NCI-H446 treated with DMSO at 0.1 percent for 48 hours (cell line): ENCODE measurements at regions not wholly inside any gene's neighbourhood (a gene's known extent, or its start where the extent isn't known, plus 50 kb on each side); places are given as distances from the start of the nearest gene placed in this dataset.

Source experiments
- DNase-seq: peaks from one replicate; lab custom pipeline; 2025; lab: John Stamatoyannopoulos, UW

DNA sequence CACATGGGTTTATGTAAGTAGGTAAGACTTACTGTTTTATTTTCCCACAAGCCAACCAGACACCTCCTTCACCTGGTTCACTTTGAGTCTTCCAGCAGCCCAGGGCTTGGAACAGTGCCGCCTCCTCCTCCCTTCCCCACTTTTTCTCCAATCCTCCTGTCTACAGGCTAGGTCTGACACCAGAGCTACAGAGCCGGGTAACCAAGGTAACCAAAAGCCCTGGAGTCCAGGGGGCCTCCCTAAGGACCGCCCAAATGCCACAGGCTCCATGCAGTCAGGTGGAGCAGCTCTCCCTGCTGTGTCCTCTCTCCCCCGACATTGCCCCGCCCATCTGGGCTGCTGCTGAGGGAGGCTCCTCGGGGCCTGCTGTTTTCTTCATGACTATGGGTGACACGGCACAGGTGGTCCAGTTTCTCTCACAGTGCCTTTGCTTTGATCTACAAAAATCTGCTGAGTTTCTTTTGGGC, 138.0 kb upstream of the EFNA5 start:
- DNase-seq, result no peak

- no peak for DNase-seq
These were observed 136.7 kb upstream of the EFNA5 start for GRCh38 chr5:107807431-107807830.

DNA sequence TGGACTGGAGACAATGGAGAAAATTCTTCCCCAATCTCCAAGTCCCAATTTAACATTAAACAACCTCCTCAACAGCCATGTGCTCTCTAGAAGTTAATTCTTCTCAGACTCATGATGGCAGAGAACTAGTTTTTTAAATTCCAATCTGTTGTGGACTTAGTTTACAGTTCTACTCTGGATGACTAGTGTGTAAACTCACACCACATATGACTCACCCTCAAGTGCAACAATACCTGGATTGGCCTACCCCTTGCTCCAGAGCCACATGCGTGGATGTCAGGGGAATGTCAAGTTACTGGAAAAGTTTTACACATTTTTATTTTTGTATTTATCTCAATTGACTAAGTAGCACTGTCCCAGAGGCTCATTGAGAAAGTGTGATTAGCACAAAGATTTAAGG, 136.0 kb upstream of the EFNA5 start:
- DNase-seq, result no peak

DNA sequence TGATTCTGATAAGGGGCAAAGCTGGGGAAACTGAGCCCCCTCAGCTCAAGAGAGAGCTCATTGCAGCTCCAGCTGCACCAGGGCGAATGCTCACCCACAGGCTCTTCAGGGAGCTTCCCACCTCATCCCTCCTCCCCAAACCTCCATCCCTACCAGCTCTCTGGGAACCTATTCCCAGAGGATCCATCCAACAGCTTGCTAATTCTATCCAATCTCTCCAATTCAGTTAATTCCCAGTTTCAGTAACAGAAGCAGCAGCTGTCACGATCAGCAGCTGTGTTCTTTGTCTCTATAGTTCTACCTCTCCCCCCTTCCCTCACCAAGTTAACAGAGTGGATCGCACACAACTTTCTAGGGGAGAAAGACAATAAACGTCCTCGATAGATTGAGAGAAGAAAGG, 135.5 kb upstream of the EFNA5 start:
- DNase-seq, result no peak

GRCh38 chr5:107805824-107806223, 135.1 kb upstream of the EFNA5 start:
- no peak for DNase-seq

GRCh38 chr5:107805166-107805565, 134.4 kb upstream of the EFNA5 start:
- DNase-seq, result no peak

DNA sequence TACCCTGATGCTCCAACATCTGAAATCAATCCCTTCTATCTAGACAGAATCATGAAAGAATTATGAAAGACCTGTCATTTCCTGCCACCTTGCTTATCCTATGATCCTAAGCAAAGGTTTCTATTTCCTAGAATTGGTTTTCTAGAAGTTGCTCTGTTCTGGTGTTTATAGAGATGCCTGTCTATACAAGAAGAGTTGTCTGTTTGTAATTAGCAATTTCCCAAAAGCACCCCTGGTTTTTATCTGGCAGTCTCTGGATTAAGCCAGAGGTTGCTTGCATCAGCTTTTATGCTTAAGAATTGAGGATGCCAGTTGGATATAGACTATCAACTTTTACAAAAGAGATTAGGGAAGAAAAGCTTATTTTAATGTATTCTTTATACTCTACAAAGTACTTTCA, 133.0 kb upstream of the EFNA5 start:
- DNase-seq, result no peak

DNA sequence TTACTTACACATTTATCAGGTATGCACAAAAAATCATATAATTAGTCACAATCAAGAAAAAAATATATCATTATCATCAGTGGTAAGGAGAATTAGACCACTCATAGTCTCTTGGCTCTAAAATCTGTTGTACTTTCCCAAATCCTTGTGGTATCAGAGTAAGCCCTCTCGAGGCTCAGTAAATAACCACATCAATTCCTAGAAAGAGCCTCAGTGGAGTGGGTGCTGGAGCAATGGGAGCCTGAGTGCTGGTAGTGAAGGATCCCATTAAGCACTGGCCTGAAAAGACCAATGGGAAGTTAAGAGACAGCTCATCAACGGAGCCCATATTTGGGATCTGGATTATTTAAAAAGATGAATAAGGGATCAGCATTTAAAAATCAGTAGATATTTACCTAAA, 130.3 kb upstream of the EFNA5 start:
- DNase-seq, result no peak

GRCh38 chr5:107799306-107799705, 128.6 kb upstream of the EFNA5 start:
- no peak for DNase-seq

DNA sequence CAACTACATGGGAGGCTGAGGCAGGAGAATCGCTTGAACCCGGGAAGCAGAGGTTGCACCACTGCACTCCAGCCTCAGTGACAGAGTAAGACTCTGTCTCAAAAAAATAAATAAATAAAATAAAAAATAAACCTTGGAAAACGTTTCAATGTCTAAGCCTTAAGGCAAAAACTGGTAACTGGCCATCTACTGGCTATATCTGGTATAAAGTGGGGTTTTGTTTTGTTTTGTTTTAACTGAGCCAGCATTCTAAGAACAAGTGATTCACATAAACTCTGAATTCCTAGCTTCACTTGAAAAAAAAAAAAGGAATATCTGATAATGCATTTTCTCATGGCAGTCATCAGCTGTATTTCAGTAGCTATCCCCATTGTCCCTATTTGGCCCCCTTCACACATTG, 126.1 kb upstream of the EFNA5 start:
- DNase-seq, result no peak

- peak; percentile 98 for DNase-seq
These were observed 124.0 kb upstream of the EFNA5 start for GRCh38 chr5:107794741-107795140.

DNA sequence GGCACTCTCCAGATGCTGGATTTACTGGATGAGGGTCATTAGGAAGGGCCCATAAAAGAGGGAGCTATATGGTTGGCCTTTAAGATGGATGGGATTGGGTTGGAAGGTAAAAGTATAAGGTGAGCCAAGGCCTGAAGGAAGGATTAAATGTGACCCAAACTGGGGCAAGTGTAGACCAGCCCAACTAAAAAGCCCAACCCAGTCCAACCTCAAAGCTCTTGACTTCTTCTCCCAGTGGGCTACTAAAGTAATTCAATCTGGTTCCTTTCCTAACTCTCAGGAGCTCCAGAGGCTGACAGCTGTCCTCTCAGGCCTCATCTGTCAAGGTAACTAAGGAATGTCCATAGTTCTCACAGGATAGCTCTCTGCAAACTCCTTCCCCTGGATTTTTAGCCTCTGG, 122.2 kb upstream of the EFNA5 start:
- DNase-seq, result no peak

- DNase-seq, result no peak
These were observed 119.9 kb upstream of the EFNA5 start for GRCh38 chr5:107790671-107791070.

- no peak for DNase-seq
These were observed 115.7 kb upstream of the EFNA5 start for GRCh38 chr5:107786424-107786823.

GRCh38 chr5:107783551-107783950, 112.8 kb upstream of the EFNA5 start:
- DNase-seq, result no peak

GRCh38 chr5:107782561-107783169, 111.9 kb upstream of the EFNA5 start:
- DNase-seq, result no peak

DNA sequence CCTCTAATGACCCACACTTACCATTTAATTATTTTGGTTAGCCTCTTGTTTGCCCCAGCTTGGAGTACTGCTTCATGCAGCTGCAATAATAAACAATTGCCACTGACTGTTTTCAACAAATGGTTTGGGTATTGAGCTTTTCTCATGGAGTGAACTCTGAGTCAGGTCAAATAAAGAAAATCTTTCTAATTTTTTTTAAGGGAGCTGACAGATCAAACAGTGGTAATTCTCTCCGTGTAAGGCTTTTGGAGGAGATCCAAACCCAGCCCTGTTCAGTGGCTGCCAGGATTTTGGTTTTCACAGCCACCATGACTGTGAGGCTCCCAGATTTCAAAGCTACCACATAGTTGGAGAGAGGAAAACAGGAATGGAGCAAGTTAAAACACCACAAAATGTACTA, 110.7 kb upstream of the EFNA5 start:
- DNase-seq, result peak; percentile 37

DNA sequence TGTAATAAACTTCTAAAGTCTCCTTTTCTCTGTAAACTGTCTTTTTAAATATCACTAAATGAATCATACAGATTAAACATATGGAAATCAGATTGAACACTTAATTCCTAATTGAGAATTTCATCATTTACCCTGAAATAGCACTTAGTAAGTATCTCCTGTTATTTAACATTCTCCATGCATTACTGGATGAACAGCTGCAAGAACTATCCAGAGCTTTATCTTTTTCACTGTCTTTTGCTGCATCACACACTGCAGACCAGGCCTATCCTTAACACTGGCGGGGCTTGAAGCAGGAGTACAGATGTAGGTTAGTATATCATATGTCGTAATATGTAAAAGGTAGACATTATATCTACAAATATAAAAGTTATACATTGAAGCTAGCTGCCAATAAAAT, 108.7 kb upstream of the EFNA5 start:
- DNase-seq, result no peak

GRCh38 chr5:107778647-107779046, 107.9 kb upstream of the EFNA5 start:
- DNase-seq, result no peak

DNA sequence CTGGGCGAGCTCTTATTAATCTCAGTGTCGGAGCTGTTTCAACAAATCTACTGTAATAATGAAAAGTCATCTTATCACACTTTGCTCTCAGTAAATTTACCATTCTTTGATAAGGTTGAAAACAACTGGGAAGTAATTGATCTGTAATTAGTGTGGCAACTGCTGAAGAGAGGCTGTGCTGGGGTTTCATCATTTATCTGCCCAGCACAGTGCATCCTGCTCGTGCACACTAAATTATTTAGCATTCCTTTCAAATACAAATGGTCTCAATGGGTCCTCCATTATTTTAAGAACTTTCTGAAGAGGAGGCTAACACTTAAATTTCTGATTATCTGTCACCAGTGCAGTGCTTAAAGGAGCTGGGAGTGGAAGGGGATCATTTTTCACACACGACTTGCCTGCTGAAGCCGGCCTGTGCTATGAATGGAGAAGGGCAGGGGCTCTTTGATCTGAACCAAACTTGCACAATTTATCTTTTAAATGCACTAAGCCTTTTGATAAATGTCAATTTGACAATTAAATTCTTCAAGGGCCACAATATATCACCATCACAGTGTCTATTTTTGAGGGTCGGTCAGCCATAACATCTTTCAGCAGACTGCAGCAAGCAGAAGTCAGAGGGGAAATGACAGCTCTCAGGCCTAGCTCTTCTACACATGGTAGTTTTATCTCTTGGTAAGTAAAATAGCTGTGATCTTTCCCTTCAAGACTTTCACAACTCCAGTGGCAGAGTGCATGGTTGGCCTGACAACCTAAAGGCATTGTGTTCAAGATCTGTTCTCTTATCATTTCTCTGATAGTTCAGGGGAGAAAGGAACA, 106.4 kb upstream of the EFNA5 start:
- no peak for DNase-seq

DNA sequence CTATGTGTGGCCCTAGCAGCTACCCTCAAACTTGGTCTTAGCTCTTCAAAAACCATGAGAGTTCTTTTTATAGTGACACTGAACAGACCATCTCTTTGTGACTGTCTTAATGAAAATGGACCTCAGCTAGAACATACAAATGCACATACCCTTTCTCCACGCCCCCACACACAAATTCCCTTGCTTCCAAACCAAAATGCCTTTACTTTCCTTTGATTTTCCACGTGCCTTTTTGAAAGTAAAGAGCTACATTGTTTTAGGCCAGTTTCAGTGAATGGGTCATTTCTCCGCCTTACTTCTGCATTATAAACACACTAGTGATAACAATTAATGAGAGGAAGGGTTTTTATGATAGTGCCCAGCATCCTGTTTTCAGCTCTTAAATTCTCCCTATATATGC, 105.8 kb upstream of the EFNA5 start:
- DNase-seq, result no peak

DNA sequence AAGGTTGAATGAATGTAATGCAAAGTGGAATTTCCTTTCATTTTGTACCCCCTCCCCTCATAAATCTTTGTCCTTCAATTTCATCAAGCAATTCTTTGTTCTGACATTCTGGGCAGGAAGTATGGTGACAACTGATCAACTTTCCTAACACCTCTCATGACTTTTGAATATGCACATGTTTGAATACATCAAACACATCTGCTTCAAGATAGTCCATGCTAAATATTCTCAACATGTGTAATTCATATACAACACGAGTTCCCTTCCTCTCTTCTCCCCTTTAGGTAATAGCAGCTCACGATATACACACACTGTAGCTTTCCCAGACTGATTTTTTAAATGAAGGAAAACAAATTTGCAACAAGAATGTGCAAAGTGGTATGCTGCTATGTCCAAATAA, 103.6 kb upstream of the EFNA5 start:
- no peak for DNase-seq

DNA sequence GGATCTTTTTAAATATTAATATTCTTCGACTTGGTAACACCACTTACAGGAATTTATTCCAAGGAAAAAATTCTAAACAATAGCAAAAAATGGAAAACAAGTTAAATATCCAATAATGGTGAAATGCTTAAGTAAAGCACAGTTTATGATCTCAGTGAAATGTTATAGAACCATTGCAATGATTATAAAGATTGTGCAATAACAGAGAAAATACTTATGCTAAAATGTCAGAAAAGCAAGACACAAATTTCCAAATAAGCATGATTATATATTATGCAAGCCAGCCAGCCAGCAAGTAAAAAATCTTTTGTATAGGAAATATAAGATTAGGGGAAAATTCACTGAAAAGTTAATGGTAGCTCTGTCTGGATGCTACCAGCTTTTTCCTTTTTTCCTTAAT, 102.7 kb upstream of the EFNA5 start:
- DNase-seq, result no peak
